Panc1 (cell line): ENCODE measurements at regions not wholly inside any gene's neighbourhood (a gene's known extent, or its start where the extent isn't known, plus 50 kb on each side); places are given as distances from the start of the nearest gene placed in this dataset.

ENCODE experiments used
- CTCF ChIP-seq: fragments of 450-650 bp; IDR thresholded peaks from 2 replicates; pipeline ENCODE4 v1.5.1; 2017; ENCODE audit warnings: mild to moderate bottlenecking
- POLR2AphosphoS5 ChIP-seq: IDR thresholded peaks from 2 replicates; pipeline ENCODE4 v1.6.1; 2012; ENCODE audit warnings: mild to moderate bottlenecking, low read depth, low read length, moderate library complexity
- SIN3A ChIP-seq: IDR thresholded peaks from 2 replicates; pipeline ENCODE4 v1.6.1; 2012; ENCODE audit warnings: low read depth, mild to moderate bottlenecking, low read length, moderate library complexity, borderline replicate concordance; ENCODE audit not compliant: insufficient read depth

DNA sequence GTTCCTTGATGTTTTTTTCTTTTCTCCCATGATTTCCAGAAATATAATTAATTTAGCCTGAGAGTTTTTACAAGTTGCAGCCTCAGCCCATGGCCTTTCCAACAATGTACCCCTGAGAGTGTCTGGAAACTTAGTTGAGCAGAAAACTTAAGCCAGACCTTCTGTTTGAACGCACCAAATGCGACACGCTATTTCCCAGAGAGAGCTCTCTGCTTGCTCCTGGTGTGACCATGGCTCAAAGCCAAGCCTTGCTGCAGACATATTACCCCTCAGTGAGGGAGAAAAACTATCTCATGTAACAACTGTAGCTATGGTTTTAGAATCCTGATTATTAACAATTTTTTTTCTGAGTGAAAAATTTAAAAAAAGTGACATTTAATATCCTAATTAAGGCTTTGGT lies 1204.5 kb upstream of the SLC10A2 start:
- TF ChIP-seq CTCF (no peak), POLR2AphosphoS5 (no peak), SIN3A (no peak)
